GM12874 (cell line): ENCODE measurements at regions not wholly inside any gene's neighbourhood (a gene's known extent, or its start where the extent isn't known, plus 50 kb on each side); places are given as distances from the start of the nearest gene placed in this dataset.

Experiments used
- CTCF ChIP-seq: IDR thresholded peaks from 2 replicates; pipeline ENCODE4 v1.5.1; 2011; ENCODE audit warnings: low read depth, mild to moderate bottlenecking, control low read depth, low read length, moderate library complexity; ENCODE audit not compliant: insufficient read depth

DNA sequence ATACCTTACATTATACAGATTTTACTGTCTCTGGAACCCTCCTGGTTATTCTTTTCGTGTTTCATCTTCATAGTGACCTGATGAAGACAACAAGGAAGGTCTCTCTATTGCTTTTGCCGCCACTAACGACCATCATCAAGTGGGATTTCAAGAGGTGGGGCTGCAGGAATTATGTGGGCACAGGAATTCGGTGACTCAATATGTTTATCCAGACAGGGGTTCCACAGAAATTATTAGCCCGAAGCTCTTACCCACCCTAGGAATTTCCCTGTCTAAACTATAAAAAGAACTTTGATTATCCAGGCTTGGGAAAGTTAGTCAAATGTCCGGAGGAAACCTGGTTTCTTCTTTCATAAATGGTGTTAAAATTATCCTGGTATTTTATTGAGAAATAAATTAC lies 566.8 kb upstream of the TENM4 start:
- no peak for TF ChIP-seq CTCF

DNA sequence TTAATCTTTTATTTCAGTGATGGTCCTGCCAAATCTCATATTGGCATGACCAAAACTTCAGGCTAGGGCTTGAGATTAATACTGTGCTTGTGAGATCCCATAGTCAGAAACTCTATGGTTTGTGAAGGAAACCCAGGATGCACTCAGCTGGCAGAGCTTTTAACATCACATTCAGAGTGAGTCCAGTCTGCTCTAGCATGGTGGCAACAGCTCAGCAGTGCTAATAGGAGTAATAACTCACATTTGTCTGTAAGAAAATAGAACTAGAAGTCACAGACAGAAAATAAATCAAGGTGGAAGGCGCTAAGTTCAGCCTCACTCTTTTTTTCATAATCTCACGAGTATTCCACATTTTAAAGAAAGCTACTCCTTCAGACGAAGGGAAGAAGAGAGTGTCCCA lies 549.3 kb upstream of the TENM4 start:
- TF ChIP-seq CTCF: no peak

- TF ChIP-seq CTCF: no peak
Measured at GRCh38 chr11:79982185-79982584, 541.4 kb upstream of the TENM4 start.

GRCh38 chr11:79980916-79981315 lies 540.1 kb upstream of the TENM4 start:
- TF ChIP-seq CTCF: no peak

DNA sequence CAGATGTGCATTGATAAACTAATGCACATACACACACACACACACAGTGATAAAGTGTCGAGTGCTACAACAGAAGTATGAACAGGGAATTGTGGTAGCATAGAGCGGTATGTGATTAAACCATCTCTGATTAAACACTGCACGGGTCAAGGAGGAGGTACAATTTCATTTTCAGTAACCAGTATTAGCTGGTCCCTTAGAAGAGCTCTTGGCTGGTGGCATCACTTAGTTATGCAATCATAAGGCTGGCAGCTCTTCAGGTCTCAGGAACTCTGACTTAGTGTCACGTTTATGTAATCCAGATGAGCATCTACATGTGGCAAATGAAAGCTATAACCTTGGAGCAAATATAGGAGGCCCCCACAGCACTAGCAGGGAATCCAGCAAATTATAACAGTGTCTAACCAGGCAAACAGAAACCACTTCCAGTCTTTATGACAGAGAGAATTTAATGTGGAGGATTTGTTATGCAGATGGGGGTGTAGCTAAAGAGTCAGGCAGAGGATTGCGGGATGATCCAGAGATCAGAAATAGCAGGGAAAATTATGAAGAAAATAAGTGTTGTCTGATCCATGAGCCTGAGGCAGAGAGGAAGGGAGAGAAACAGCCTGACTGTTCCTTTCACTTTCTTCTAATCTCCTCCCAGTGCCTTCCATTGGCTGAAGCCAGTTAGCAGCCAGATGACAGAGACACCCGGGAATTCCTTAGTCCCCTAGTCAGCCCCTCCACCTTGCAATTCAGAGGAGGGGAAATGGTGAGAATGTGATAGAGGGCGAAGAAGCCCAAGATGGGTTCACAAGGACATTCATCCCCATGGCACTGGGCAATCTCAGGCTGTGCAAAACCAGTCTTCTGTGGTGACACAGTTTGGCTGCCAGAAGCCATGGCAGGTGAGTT lies 533.1 kb upstream of the TENM4 start:
- TF ChIP-seq CTCF: no peak

GRCh38 chr11:79971255-79971654 lies 530.4 kb upstream of the TENM4 start:
- no peak for TF ChIP-seq CTCF

DNA sequence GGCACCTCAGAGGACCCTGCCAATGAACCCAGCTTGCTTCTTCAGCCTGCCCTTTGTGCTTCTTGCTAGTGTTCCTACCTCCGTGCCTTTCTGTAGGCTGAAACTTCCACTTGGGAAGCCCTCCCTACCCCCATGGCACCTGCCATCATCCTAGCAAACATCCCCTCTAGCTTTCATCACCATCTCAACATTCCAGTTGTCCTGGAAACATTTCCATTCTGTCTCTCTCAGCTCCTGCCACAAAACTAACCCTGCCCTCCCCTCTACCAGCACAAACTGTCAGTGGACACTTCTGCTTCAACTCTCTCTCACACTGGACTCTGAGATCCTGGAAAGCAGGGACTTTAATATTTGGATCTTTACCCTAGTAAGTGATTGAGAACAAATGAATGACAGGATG lies 525.8 kb upstream of the TENM4 start:
- TF ChIP-seq CTCF: no peak
